Hepatocyte (in vitro differentiated cells): ENCODE measurements at regions not wholly inside any gene's neighbourhood (a gene's known extent, or its start where the extent isn't known, plus 50 kb on each side); places are given as distances from the start of the nearest gene placed in this dataset.

Experiments used
- DNase-seq: peaks from one replicate; pipeline ENCODE4 v3.0.0-alpha.2; 2016; ENCODE audit warnings: low spot score
- H2AFZ ChIP-seq: fragments of 200-600 bp; sonication (generic); 2 replicates; pipeline ENCODE4 v1.6.0; 2016; ENCODE audit warnings: antibody characterized with exemption, mild to moderate bottlenecking
- H3K27ac ChIP-seq: fragments of 200-600 bp; sonication (generic); 2 replicates; pipeline ENCODE4 v1.5.1; 2016; ENCODE audit warnings: mild to moderate bottlenecking
- H3K27me3 ChIP-seq: fragments of 200-600 bp; sonication (generic); 2 replicates; pipeline ENCODE4 v1.6.1; 2016
- H3K36me3 ChIP-seq: fragments of 200-600 bp; sonication (generic); replicated peaks from 2 replicates; pipeline ENCODE4 v1.5.1; 2016; ENCODE audit warnings: low read depth; ENCODE audit not compliant: insufficient read depth
- H3K4me1 ChIP-seq: fragments of 200-600 bp; sonication (generic); 2 replicates; pipeline ENCODE4 v1.5.1; 2016; ENCODE audit warnings: mild to moderate bottlenecking, moderate library complexity; ENCODE audit not compliant: insufficient read depth
- H3K4me2 ChIP-seq: fragments of 200-600 bp; sonication (generic); 2 replicates; pipeline ENCODE4 v1.6.0; 2016
- H3K4me3 ChIP-seq: fragments of 200-600 bp; sonication (generic); 2 replicates; pipeline ENCODE4 v1.5.1; 2016; ENCODE audit warnings: mild to moderate bottlenecking
- H3K79me2 ChIP-seq: fragments of 200-600 bp; sonication (generic); 2 replicates; pipeline ENCODE4 v1.6.0; 2017; ENCODE audit warnings: mild to moderate bottlenecking
- H3K9me2 ChIP-seq: fragments of 200-600 bp; sonication (generic); replicated peaks from 2 replicates; pipeline ENCODE4 v1.6.0; 2017; ENCODE audit warnings: mild to moderate bottlenecking; ENCODE audit not compliant: insufficient read depth
- H3K9me3 ChIP-seq: fragments of 200-600 bp; sonication (generic); 2 replicates; pipeline ENCODE4 v1.5.1; 2016; ENCODE audit warnings: low read depth, mild to moderate bottlenecking
- H4K20me1 ChIP-seq: fragments of 200-600 bp; sonication (generic); 2 replicates; pipeline ENCODE4 v1.6.0; 2016; ENCODE audit warnings: mild to moderate bottlenecking; ENCODE audit not compliant: insufficient read depth, poor library complexity, severe bottlenecking
- EZH2 ChIP-seq: fragments of 200-600 bp; sonication (generic); IDR thresholded peaks from 2 replicates; pipeline ENCODE4 v1.6.1; 2016; ENCODE audit warnings: antibody characterized with exemption, mild to moderate bottlenecking, borderline replicate concordance
- EZH2phosphoT487 ChIP-seq: fragments of 200-600 bp; sonication (generic); IDR thresholded peaks from one replicate; pipeline ENCODE4 v1.6.1; 2018; ENCODE audit warnings: antibody characterized with exemption, mild to moderate bottlenecking, low read depth, moderate library complexity; ENCODE audit not compliant: unreplicated experiment, severe bottlenecking
- WGBS: methylation state at CpG from one replicate; pipeline ENCODE4 v1.1.6; 2016; ENCODE audit warnings: low lambda C conversion rate; ENCODE audit errors: missing lambda C conversion rate; 5-methylcytosine and 5-hydroxymethylcytosine counted together
- TF ChIP-seq, protein P1 (sequence below): fragments of 200-600 bp; sonication (generic); IDR thresholded peaks from 2 replicates; pipeline ENCODE4 v1.5.1; 2016; ENCODE audit warnings: antibody characterized with exemption, mild to moderate bottlenecking; ENCODE audit not compliant: poor library complexity

DNA sequence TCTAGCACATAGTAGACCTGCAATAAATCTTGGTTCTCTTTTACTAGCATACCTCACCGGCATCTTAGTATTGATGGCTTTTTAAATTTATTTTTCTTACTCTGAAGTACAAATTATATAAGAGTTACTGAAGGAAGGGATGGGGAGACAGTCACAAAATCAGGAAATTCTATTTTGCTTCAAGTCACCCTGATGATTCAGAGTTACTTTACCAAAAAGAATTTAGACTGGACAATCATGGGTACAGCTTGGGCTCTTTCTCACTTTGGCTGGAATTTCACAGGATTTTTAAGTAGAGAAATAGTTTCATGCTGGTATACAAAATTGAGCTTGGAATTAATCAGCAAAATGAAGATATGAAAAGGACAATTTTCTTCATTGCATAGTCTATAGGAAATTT is 919.2 kb downstream of the METTL15 start:
- Histone ChIP-seq H3K9me3 (no peaks in the 10 kb centered on the region), H2AFZ (no peak overlapping the region), H4K20me1 (no peaks in the 10 kb centered on the region), H3K36me3 (no peaks in the 10 kb centered on the region), H3K4me2 (no peak overlapping the region), H3K4me1 (no peaks in the 10 kb centered on the region), H3K27ac (no peak overlapping the region), H3K4me3 (no peak overlapping the region), H3K79me2 (no peaks in the 10 kb centered on the region), H3K9me2 (no peaks in the 10 kb centered on the region), H3K27me3 (no peaks in the 10 kb centered on the region)
- WGBS: 87% methylated on average over 1 of the region's 1 CpG
- DNase-seq: no peak
- TF ChIP-seq, protein P1, sequence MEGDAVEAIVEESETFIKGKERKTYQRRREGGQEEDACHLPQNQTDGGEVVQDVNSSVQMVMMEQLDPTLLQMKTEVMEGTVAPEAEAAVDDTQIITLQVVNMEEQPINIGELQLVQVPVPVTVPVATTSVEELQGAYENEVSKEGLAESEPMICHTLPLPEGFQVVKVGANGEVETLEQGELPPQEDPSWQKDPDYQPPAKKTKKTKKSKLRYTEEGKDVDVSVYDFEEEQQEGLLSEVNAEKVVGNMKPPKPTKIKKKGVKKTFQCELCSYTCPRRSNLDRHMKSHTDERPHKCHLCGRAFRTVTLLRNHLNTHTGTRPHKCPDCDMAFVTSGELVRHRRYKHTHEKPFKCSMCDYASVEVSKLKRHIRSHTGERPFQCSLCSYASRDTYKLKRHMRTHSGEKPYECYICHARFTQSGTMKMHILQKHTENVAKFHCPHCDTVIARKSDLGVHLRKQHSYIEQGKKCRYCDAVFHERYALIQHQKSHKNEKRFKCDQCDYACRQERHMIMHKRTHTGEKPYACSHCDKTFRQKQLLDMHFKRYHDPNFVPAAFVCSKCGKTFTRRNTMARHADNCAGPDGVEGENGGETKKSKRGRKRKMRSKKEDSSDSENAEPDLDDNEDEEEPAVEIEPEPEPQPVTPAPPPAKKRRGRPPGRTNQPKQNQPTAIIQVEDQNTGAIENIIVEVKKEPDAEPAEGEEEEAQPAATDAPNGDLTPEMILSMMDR: no peak
- no peak for TF ChIP-seq EZH2phosphoT487
- no peak for TF ChIP-seq EZH2

DNA sequence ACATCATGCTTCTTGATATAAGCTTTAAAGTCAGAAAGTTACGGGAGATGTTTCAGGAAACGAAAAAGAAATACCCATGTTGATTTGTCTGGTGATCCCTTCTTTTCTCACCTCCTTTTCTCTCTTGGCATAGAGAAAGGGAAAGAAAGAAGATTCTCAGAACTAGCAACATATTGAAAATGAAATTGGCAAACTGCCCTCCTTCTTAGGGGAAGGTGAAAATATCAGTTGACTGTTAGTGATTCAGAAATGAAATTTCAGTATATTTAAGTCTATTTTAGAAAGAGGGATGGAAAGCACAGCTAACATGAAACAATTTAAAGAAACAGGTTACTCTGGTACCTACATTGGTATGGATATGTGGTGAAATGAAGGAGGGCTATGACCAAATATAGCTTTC is 918.1 kb downstream of the METTL15 start:
- Histone ChIP-seq H2AFZ (no peak overlapping the region), H3K36me3 (no peaks in the 10 kb centered on the region), H3K27ac (no peak overlapping the region), H3K4me3 (no peak overlapping the region), H3K79me2 (no peaks in the 10 kb centered on the region), H3K4me1 (no peaks in the 10 kb centered on the region), H3K27me3 (no peaks in the 10 kb centered on the region), H3K4me2 (no peak overlapping the region), H3K9me2 (no peaks in the 10 kb centered on the region), H4K20me1 (no peaks in the 10 kb centered on the region), H3K9me3 (no peaks in the 10 kb centered on the region)
- 84% methylated on average over 2 of the region's 2 CpGs for WGBS
- no peak for DNase-seq
- TF ChIP-seq EZH2phosphoT487: no peak
- TF ChIP-seq, protein P1: no peak
- no peak for TF ChIP-seq EZH2

DNA sequence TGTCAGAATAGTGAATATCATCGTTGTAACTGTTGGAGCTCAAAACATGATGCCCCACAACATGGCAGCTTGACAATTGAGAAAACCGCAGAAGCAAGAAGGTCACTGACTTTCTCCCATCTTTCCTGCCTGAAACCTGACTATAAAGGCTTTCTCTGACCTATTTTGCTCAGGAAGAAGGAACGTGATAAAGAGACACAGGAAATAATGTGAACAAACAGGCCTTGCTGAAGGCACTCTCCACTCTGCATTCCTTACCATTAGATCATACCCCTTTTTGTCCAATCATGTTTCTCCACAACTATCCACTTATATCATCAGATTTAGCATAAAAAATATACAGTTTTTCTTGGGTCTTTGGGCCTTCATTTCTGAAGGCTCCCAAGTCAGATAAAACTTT is 916.8 kb downstream of the METTL15 start:
- Histone ChIP-seq H3K27me3 (no peaks in the 10 kb centered on the region), H3K9me3 (no peaks in the 10 kb centered on the region), H3K79me2 (no peaks in the 10 kb centered on the region), H4K20me1 (no peaks in the 10 kb centered on the region), H3K27ac (no peak overlapping the region), H3K36me3 (no peaks in the 10 kb centered on the region), H3K4me3 (no peak overlapping the region), H3K4me1 (no peaks in the 10 kb centered on the region), H3K9me2 (no peaks in the 10 kb centered on the region), H3K4me2 (no peak overlapping the region), H2AFZ (no peak overlapping the region)
- WGBS: 82% methylated on average over 3 of the region's 3 CpGs
- TF ChIP-seq, protein P1: no peak
- TF ChIP-seq EZH2phosphoT487 (no peak), EZH2 (no peak)
- no peak for DNase-seq

DNA sequence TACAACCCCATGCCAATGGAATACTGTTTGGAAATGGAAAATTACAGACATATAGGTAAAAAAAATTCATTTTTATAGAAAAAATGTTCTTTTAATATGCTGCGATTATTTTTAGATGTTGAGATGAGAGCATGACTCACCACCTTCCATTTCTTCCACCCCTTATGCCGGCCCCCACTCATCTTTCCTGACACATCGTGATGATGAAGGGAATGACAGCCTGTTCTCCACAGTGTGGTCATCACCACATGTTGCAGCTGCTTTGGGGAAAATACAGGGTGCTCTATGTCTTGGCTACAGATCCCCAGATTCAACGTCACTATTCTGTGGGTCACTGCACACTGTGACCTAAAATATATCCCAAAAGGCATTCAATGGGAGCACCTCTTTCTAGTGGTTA is 916.2 kb downstream of the METTL15 start:
- Histone ChIP-seq H3K9me2 (no peaks in the 10 kb centered on the region), H3K4me3 (no peak overlapping the region), H3K36me3 (no peaks in the 10 kb centered on the region), H3K27ac (no peak overlapping the region), H3K79me2 (no peaks in the 10 kb centered on the region), H3K4me2 (no peak overlapping the region), H3K9me3 (no peaks in the 10 kb centered on the region), H3K4me1 (no peaks in the 10 kb centered on the region), H2AFZ (no peak overlapping the region), H4K20me1 (no peaks in the 10 kb centered on the region), H3K27me3 (no peaks in the 10 kb centered on the region)
- WGBS: 88% methylated on average over 4 of the region's 4 CpGs
- no peak for TF ChIP-seq EZH2phosphoT487
- TF ChIP-seq, protein P1: no peak
- TF ChIP-seq EZH2: no peak
- DNase-seq: no peak
